GM19099 (cell line): ENCODE measurements at regions not wholly inside any gene's neighbourhood (a gene's known extent, or its start where the extent isn't known, plus 50 kb on each side); places are given as distances from the start of the nearest gene placed in this dataset.

Source experiments
- POLR2A ChIP-seq: IDR thresholded peaks from 3 replicates; pipeline ENCODE4 v1.6.1; 2011; ENCODE audit warnings: low read depth; ENCODE audit not compliant: insufficient read length; ENCODE audit errors: extremely low read depth

DNA sequence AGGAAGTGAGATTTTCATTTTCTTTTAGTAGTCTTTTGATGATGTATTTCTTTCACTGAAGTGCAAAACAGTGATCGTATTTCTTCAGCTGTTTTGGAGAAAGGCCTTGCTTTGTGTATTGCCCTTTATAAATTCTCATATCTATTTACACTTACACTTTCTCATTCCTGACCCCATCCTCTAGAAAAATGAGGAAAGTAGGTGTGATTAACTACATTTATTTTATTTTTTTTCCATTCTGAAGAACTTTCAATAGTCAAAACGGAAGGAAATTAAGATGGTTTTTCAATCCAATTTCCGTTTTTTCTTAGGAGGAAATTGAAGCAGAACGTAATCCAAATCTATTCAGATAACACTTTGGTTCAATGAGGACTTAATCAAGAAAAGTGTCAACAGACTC, 188.1 kb downstream of the SLITRK5 start:
- no peak for TF ChIP-seq POLR2A

DNA sequence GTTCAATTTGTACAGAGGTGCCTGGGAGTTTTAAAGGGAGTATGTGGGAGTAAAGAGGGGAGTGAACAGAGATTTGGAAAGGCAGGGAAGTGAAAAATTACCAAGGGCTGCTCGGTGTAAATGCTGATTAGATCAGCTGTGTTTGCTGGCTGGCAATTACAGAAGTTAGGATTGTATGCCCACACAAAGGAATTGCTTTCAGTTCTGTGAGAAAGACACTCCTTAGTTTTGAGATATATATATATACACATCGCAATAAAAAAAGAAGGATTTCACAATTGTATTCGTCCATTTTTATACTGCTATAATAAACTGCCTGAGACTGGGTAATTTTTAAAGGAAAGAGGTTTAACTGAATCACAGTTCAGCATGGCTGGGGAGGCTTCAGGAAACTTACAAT, 196.3 kb downstream of the SLITRK5 start:
- no peak for TF ChIP-seq POLR2A

DNA sequence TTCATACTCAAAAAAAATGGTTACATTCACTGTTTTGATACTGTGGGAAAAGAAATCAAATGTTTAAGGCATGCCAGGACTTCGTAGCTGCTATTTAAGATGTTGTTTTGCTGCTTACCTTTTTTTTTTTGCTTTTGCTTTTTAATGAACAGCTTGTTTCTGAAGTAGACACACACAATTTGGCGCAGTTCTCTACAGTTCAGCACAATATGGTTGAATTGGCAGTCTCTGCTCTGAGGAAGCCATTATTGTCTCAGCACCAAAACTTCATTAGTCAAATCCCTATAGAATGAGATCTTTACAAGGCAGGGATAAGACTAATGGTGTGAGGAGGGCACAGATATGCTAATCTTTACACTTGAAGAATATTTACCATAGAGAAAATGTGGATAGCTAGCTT, 197.6 kb downstream of the SLITRK5 start:
- no peak for TF ChIP-seq POLR2A

DNA sequence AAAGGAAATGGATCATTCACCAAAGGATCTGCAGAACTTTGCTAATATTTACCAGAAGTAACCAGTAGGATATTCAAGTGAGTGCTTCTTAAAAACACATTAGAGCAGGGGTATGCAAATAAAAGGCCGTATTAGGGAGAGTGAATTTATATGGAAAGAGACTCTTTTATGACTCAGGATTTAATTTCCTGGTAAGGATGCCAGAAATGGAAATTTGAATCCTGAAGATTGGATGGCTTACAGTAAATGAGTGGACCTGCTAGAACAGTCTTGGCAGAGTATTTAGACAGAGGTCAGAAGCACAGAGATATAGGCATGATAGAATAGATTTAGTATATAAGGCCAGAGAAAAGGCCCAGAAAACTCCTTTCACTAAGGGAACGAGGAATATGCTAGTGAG, 201.6 kb downstream of the SLITRK5 start:
- no peak for TF ChIP-seq POLR2A

- no peak for TF ChIP-seq POLR2A
These were observed 206.3 kb downstream of the SLITRK5 start for GRCh38 chr13:87877477-87877876.

GRCh38 chr13:87878706-87879105, 207.5 kb downstream of the SLITRK5 start:
- TF ChIP-seq POLR2A: no peak

- TF ChIP-seq POLR2A: no peak
These were observed 213.7 kb downstream of the SLITRK5 start for GRCh38 chr13:87884884-87885283.

DNA sequence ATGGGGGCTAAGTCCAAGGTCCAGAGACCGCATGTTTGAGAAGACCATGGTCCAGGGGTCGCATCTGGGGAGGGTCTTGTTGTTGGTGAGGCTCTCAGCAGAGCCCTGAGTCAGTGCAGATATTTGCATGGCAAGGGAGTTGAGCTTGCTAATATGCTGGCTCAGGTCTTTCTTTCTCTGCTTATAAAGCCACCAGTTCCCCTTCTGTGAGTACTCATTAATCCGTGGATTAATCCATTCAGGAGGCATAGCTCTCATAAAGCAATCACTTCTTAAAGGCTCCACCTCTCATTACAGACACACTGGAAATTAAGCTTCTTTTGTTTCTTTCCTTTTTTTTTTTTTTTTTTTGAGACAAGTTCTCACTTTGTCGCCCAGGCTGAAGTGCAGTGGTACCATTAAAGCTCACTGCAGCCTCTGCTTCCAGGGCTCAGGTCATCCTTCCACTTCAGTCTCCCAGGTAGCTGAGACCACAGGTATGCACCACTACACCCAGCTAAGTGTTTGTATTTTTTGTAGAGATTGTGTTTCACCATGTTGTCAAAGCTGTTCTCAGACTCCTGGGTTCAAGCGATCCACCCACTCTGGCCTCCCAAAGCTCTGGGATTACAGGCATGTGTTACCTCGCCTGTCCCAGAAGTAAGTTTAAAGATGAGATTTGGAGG, 216.4 kb downstream of the SLITRK5 start:
- TF ChIP-seq POLR2A: no peak

DNA sequence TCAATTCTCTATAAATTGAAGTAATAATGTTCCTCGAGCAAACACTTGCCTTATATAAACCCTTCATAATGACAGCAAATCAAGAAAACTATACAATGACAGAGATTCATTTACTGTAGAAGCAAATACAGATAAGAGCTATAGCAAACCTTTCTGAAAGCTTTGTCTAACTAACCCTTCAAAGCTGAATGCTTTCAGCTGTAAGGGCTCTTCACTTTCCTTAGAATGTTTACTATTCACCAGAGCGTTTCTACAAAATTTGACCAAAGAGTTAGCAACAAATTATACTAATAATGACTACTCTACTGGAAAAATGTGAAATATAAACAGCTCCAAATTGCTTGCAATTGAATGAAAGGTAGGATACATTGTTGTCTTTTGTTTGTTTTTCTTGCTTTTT, 218.1 kb downstream of the SLITRK5 start:
- TF ChIP-seq POLR2A: no peak

DNA sequence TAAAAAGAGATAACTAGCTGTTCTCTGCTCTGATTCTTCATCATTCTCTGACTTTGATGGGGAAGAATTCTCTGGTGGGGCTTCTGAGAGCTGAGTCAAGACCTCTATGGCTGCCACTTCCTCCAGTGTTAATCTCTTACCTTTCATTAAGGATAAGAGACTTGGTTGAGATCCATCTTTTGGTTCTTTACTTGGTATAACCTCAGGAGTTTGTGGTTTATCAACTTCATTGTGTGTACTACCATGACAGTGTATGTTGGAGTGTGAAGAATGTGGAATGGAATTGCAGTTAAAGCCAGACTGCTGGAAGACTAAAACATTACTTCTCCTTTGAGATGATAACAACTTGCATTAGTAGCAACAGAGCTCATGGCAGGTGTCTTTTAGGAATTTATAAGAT, 222.0 kb downstream of the SLITRK5 start:
- TF ChIP-seq POLR2A: no peak

GRCh38 chr13:87894059-87894458, 222.9 kb downstream of the SLITRK5 start:
- no peak for TF ChIP-seq POLR2A

- TF ChIP-seq POLR2A: no peak
These were observed 232.4 kb downstream of the SLITRK5 start for GRCh38 chr13:87903553-87903952.

GRCh38 chr13:87906411-87906810, 235.2 kb downstream of the SLITRK5 start:
- no peak for TF ChIP-seq POLR2A

- no peak for TF ChIP-seq POLR2A
These were observed 236.0 kb downstream of the SLITRK5 start for GRCh38 chr13:87907202-87907601.

DNA sequence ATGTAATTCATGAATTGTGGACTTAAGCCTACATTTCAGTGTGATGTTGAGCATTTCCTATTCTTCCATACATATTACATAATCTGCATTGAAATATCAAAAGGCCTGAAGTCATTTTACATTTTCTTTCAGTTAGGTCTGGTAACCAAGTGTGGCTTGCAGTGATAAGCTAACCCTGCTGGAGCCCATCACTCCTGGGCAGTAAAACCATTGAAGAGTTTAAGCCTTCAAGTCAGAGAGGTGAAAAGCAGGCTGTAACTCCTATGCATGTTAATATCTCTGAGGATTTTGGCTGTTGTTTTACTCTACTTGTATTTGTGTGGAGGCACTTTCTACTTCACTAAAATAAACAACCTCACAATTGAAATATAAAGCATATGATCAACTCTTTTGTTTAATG, 248.8 kb downstream of the SLITRK5 start:
- TF ChIP-seq POLR2A: no peak

- TF ChIP-seq POLR2A: no peak
These were observed 252.6 kb downstream of the SLITRK5 start for GRCh38 chr13:87923753-87924152.

GRCh38 chr13:87925006-87925405, 253.8 kb downstream of the SLITRK5 start:
- no peak for TF ChIP-seq POLR2A
